ENCODE measurements at regions not wholly inside any gene's neighbourhood (a gene's known extent, or its start where the extent isn't known, plus 50 kb on each side); places are given as distances from the start of the nearest gene placed in this dataset.

DNA sequence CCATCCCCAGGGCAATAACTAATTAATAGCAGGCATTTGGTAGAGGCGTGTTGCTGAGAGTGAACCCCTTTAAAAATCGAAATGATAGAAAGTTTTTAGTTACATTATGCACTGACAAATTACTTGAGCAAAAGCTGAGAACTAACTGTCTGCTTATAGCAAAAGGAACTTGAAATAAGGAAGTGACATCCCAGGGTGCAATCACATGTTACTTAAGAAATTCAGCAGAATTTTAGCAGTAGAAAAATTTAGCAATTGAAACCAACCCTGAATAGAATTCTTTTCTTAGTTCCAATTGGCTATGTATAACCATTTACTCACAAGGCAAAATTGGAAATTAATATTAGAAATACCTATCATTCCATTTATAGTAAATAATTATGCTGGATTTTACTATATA, 139.5 kb upstream of the SAMSN1 start:
- TF ChIP-seq CTCF (conservative IDR thresholded peaks at IDR 0.05; ENCODE audit: low read length) (no peak), EZH2phosphoT487 (IDR thresholded peaks at IDR 0.05; ENCODE audit: borderline replicate concordance, low read depth, low read length) (no peak)
